A673 (cell line): ENCODE measurements at regions not wholly inside any gene's neighbourhood (a gene's known extent, or its start where the extent isn't known, plus 50 kb on each side); places are given as distances from the start of the nearest gene placed in this dataset.

Source experiments
- CTCF ChIP-seq: fragments of 300-800, 200-600 bp; sonication (generic); conservative IDR thresholded peaks from 2 replicates; pipeline ENCODE4 v1.5.1; 2017; ENCODE audit warnings: low read depth, mild to moderate bottlenecking, antibody characterized with exemption, low read length, moderate library complexity, mixed read lengths
- EZH2 ChIP-seq: fragments of 200-600 bp; sonication (generic); IDR thresholded peaks from 2 replicates; pipeline ENCODE4 v1.6.1; 2017; ENCODE audit warnings: borderline replicate concordance, low read depth, mild to moderate bottlenecking, mixed read lengths, antibody characterized with exemption, low read length; ENCODE audit not compliant: poor library complexity, severe bottlenecking

GRCh38 chr11:112666253-112666652 lies 295.0 kb upstream of the NCAM1 start:
- TF ChIP-seq CTCF (no peak), EZH2 (no peak)
